KG1 (cell line): ENCODE measurements at regions not wholly inside any gene's neighbourhood (a gene's known extent, or its start where the extent isn't known, plus 50 kb on each side); places are given as distances from the start of the nearest gene placed in this dataset.
"Not testable (repeated sequence)": the region's sequence is repeated elsewhere in the genome, so short reads cannot be mapped to it uniquely, and the experiment has no call there.

Experiments
- DNase-seq: peaks from one replicate; lab custom pipeline; 2025; lab: John Stamatoyannopoulos, UW

GRCh38 chr1:196002296-196002695 lies 605.9 kb downstream of the KCNT2 start:
- not testable (repeated sequence) for DNase-seq

GRCh38 chr1:196001188-196001587 lies 607.1 kb downstream of the KCNT2 start:
- no peak for DNase-seq

- DNase-seq = no peak
Observed at GRCh38 chr1:195999022-195999421, 609.2 kb downstream of the KCNT2 start.

GRCh38 chr1:195981448-195982139 lies 626.6 kb downstream of the KCNT2 start:
- no peak for DNase-seq

GRCh38 chr1:195979646-195980045 lies 628.6 kb downstream of the KCNT2 start:
- no peak for DNase-seq

- DNase-seq = no peak
Observed at GRCh38 chr1:195973311-195973904, 634.8 kb downstream of the KCNT2 start.

- DNase-seq = no peak
Observed at GRCh38 chr1:195971589-195971988, 636.7 kb downstream of the KCNT2 start.

- no peak for DNase-seq
Observed at GRCh38 chr1:195970209-195970608, 638.0 kb downstream of the KCNT2 start.

GRCh38 chr1:195965475-195965874 lies 642.8 kb downstream of the KCNT2 start:
- no peak for DNase-seq

- no peak for DNase-seq
Observed at GRCh38 chr1:195965036-195965435, 643.2 kb downstream of the KCNT2 start.

- no peak for DNase-seq
Observed at GRCh38 chr1:195964516-195964915, 643.7 kb downstream of the KCNT2 start.

GRCh38 chr1:195962051-195962450 lies 646.2 kb downstream of the KCNT2 start:
- DNase-seq = no peak

GRCh38 chr1:195960580-195960979 lies 647.7 kb downstream of the KCNT2 start:
- DNase-seq = no peak

GRCh38 chr1:195958131-195958530 lies 650.1 kb downstream of the KCNT2 start:
- DNase-seq = no peak

- DNase-seq = no peak
Observed at GRCh38 chr1:195956845-195957244, 651.4 kb downstream of the KCNT2 start.

GRCh38 chr1:195954848-195955247 lies 653.4 kb downstream of the KCNT2 start:
- DNase-seq = no peak

- no peak for DNase-seq
Observed at GRCh38 chr1:195951313-195951712, 656.9 kb downstream of the KCNT2 start.

GRCh38 chr1:195948123-195948895 lies 659.9 kb downstream of the KCNT2 start:
- no peak for DNase-seq

- no peak for DNase-seq
Observed at GRCh38 chr1:195946500-195946899, 661.7 kb downstream of the KCNT2 start.

- no peak for DNase-seq
Observed at GRCh38 chr1:195941795-195942194, 666.4 kb downstream of the KCNT2 start.

GRCh38 chr1:195941314-195941713 lies 666.9 kb downstream of the KCNT2 start:
- no peak for DNase-seq

GRCh38 chr1:195939844-195940243 lies 668.4 kb downstream of the KCNT2 start:
- DNase-seq = no peak
